ENCODE measurements at regions not wholly inside any gene's neighbourhood (a gene's known extent, or its start where the extent isn't known, plus 50 kb on each side); places are given as distances from the start of the nearest gene placed in this dataset.

DNA sequence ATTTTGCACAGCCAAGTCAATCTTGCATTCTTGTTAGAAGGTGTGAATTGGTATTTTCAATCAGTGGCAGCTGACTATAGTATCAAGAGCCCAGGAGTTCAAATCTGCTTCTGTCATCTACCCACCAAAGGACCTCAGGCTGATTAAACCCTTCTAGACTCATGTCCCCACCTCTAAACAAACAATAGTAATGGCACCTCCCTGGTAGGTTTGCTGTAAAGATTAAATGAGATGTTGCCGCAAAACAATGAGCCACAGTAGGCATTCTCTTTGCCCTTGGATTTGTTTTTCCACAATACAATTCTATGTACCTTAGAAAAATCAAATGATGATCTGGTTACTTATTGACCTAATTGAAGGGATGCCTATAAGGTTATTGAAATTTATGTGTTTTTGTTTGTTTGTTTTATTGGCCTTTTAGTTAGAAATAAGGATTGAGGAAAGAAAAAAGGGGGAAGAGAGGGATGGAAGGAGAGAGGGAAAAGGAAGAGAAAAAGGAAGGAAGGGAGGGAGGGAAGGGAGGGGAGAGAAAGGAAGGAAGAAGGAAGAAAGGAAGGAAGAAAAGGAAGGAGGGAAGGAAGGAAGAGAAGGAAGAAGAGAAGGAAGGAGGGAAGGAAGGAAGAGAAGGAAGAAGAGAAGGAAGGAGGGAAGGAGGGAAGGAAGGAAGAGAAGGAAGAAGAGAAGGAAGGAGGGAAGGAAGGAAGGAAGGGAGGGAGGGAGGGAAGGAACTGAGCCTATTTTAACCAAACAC lies 110.7 kb downstream of the ETS2 start:
- no peak for TF ChIP-seq SIN3A (IDR thresholded peaks at IDR 0.05; ENCODE audit: borderline replicate concordance, insufficient read depth, low read depth, low read length)
- no peak for TF ChIP-seq POLR2AphosphoS5 (IDR thresholded peaks at IDR 0.05; ENCODE audit: low read depth, low read length)
- TF ChIP-seq REST (IDR thresholded peaks at IDR 0.05; ENCODE audit: insufficient read depth in 1 of 2, low read depth in 2 of 2, low read length in 1 of 2), result no peak
- POLR2A ChIA-PET, result no interaction called here
- no peaks in the 10 kb centered on the region for H3K4me1 ChIP-seq (ENCODE audit: control insufficient read depth, insufficient read depth, low read length)
- in situ Hi-C loops (cut with HindIII; ENCODE audit: low pct_unique_long_range_greater_than_20kb, low sequenced_read_pairs), result no loop called here
- no peaks in the 10 kb centered on the region for H3K27me3 ChIP-seq (ENCODE audit: control insufficient read depth, insufficient read depth, low read length)
- H3K36me3 ChIP-seq (ENCODE audit: control insufficient read depth, insufficient read depth, low read length), result no peaks in the 10 kb centered on the region
- CTCF ChIA-PET, result no interaction called here
- intact Hi-C loops (cut with micrococcal nuclease; ENCODE audit: unreplicated experiment), result no loop called here
- no peak for ATAC-seq
- no peak overlapping the region for H3K4me3 ChIP-seq (ENCODE audit: low read depth in 2 of 2, low read length in 2 of 2)
- H3K27ac ChIP-seq (ENCODE audit: low read length), result no peak overlapping the region
- no TSS peak for BruUV-seq (replicated peaks)
- DNase-seq (ENCODE audit: low read depth, low spot score), result no peak
- H3K9me3 ChIP-seq (ENCODE audit: control insufficient read depth, insufficient read depth, low read depth, low read length), result no peaks in the 10 kb centered on the region

DNA sequence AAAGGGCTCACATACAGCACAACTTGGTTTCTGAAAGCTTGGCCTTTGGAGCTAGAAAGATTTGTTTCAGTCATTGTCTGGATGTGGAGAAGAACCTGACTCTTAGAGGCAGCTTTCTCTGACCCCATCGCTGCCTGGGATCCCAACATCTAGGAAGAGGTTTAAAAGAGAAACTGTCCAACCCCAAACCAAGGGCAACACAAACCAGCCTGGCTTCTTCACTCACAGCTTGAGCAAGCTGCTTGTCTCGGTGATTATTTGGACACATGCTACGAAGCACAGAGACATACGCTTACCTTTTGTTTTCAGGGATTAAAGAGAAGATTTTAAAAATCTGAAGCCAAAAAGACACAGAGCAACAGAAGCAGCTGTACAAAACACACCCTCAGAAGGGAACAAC lies 109.8 kb downstream of the ETS2 start:
- TF ChIP-seq SIN3A (IDR thresholded peaks at IDR 0.05; ENCODE audit: borderline replicate concordance, insufficient read depth, low read depth, low read length) (no peak), POLR2AphosphoS5 (IDR thresholded peaks at IDR 0.05; ENCODE audit: low read depth, low read length) (no peak), TCF7L2 (IDR thresholded peaks at IDR 0.05; ENCODE audit: low read depth, low read length) (no peak), REST (IDR thresholded peaks at IDR 0.05; ENCODE audit: insufficient read depth in 1 of 2, low read depth in 2 of 2, low read length in 1 of 2) (no peak)
- TF ChIP-seq, protein P1, sequence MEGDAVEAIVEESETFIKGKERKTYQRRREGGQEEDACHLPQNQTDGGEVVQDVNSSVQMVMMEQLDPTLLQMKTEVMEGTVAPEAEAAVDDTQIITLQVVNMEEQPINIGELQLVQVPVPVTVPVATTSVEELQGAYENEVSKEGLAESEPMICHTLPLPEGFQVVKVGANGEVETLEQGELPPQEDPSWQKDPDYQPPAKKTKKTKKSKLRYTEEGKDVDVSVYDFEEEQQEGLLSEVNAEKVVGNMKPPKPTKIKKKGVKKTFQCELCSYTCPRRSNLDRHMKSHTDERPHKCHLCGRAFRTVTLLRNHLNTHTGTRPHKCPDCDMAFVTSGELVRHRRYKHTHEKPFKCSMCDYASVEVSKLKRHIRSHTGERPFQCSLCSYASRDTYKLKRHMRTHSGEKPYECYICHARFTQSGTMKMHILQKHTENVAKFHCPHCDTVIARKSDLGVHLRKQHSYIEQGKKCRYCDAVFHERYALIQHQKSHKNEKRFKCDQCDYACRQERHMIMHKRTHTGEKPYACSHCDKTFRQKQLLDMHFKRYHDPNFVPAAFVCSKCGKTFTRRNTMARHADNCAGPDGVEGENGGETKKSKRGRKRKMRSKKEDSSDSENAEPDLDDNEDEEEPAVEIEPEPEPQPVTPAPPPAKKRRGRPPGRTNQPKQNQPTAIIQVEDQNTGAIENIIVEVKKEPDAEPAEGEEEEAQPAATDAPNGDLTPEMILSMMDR (IDR thresholded peaks at IDR 0.05), result no peak
- no peaks in the 10 kb centered on the region for H3K27me3 ChIP-seq (ENCODE audit: control insufficient read depth, insufficient read depth, low read length)
- ChIA-PET CTCF (no interaction called here), POLR2A (no interaction called here)
- DNase-seq (ENCODE audit: low read depth, low spot score), result no peak
- H3K4me1 ChIP-seq (ENCODE audit: control insufficient read depth, insufficient read depth, low read length), result no peaks in the 10 kb centered on the region
- intact Hi-C loops (cut with micrococcal nuclease; ENCODE audit: unreplicated experiment), result no loop called here
- BruUV-seq (replicated peaks), result no TSS peak
- no peaks in the 10 kb centered on the region for H3K36me3 ChIP-seq (ENCODE audit: control insufficient read depth, insufficient read depth, low read length)
- no peak overlapping the region for H3K4me3 ChIP-seq (ENCODE audit: low read depth in 2 of 2, low read length in 2 of 2)
- no peaks in the 10 kb centered on the region for H3K9me3 ChIP-seq (ENCODE audit: control insufficient read depth, insufficient read depth, low read depth, low read length)
- ATAC-seq, result no peak
- no peak overlapping the region for H3K27ac ChIP-seq (ENCODE audit: low read length)
- in situ Hi-C loops (cut with HindIII; ENCODE audit: low pct_unique_long_range_greater_than_20kb, low sequenced_read_pairs), result no loop called here
